Osteoblast (primary cell): ENCODE measurements at regions not wholly inside any gene's neighbourhood (a gene's known extent, or its start where the extent isn't known, plus 50 kb on each side); places are given as distances from the start of the nearest gene placed in this dataset.

Source experiments
- DNase-seq: peaks from one replicate; pipeline ENCODE4 v3.0.0; 2011; ENCODE audit warnings: low spot score, mixed read lengths; ENCODE audit not compliant: insufficient read length; ENCODE audit errors: missing footprints
- H2AFZ ChIP-seq: 2 replicates; pipeline ENCODE4 v1.6.0; 2011; ENCODE audit warnings: mild to moderate bottlenecking, low read length
- H3K27ac ChIP-seq: 2 replicates; pipeline ENCODE4 v1.5.1; 2011; ENCODE audit warnings: mild to moderate bottlenecking, low read depth, low read length, moderate library complexity
- H3K27me3 ChIP-seq: 2 replicates; pipeline ENCODE4 v1.6.0; 2012; ENCODE audit warnings: mild to moderate bottlenecking, control low read depth, inconsistent platforms, low read length, moderate library complexity; ENCODE audit not compliant: insufficient read depth
- H3K36me3 ChIP-seq: 2 replicates; pipeline ENCODE4 v1.5.1; 2011; ENCODE audit warnings: mild to moderate bottlenecking, low read length, control low read depth, moderate library complexity; ENCODE audit not compliant: insufficient read depth
- H3K4me1 ChIP-seq: 2 replicates; pipeline ENCODE4 v1.5.1; 2011; ENCODE audit warnings: mild to moderate bottlenecking, low read length, control low read depth, moderate library complexity; ENCODE audit not compliant: insufficient read depth
- H3K4me2 ChIP-seq: 2 replicates; pipeline ENCODE4 v1.6.0; 2011; ENCODE audit warnings: mild to moderate bottlenecking, low read length; ENCODE audit not compliant: insufficient read depth
- H3K4me3 ChIP-seq: fragments of 200-600 bp; sonication (generic); 3 replicates; pipeline ENCODE4 v1.5.1; 2012; ENCODE audit warnings: mild to moderate bottlenecking, low read length, inconsistent platforms; ENCODE audit not compliant: insufficient read depth
- H3K79me2 ChIP-seq: 2 replicates; pipeline ENCODE4 v1.6.0; 2012; ENCODE audit warnings: mild to moderate bottlenecking, low read length, control low read depth, inconsistent platforms; ENCODE audit not compliant: insufficient read depth
- H3K9me3 ChIP-seq: 2 replicates; pipeline ENCODE4 v1.5.1; 2011; ENCODE audit warnings: low read depth, low read length, control low read depth
- H4K20me1 ChIP-seq: 2 replicates; pipeline ENCODE4 v1.6.0; 2012; ENCODE audit warnings: mild to moderate bottlenecking, low read length, control low read depth; ENCODE audit not compliant: insufficient read depth
- CTCF ChIP-seq: IDR thresholded peaks from 2 replicates; pipeline ENCODE4 v1.5.1; 2011; ENCODE audit warnings: mild to moderate bottlenecking, low read depth, low read length, moderate library complexity; ENCODE audit errors: extremely low read depth

GRCh38 chr14:98270201-98270600, 1001.8 kb downstream of the BCL11B start:
- H3K4me2 ChIP-seq: no peak overlapping the region
- no peak overlapping the region for H2AFZ ChIP-seq
- H3K4me3 ChIP-seq: no peak overlapping the region

GRCh38 chr14:98274596-98274995, 997.4 kb downstream of the BCL11B start:
- Histone ChIP-seq H3K27ac (no peak overlapping the region), H3K79me2 (no peaks in the 10 kb centered on the region), H3K9me3 (no peaks in the 10 kb centered on the region), H3K4me3 (no peak overlapping the region), H4K20me1 (no peaks in the 10 kb centered on the region), H3K4me1 (no peaks in the 10 kb centered on the region), H2AFZ (no peak overlapping the region), H3K4me2 (no peak overlapping the region), H3K27me3 (no peaks in the 10 kb centered on the region), H3K36me3 (no peaks in the 10 kb centered on the region)
- no peak for DNase-seq
- TF ChIP-seq CTCF: no peak

More at GRCh38 chr14:98270201-98270600, 1001.8 kb downstream of the BCL11B start:
- TF ChIP-seq CTCF: no peak
- Histone ChIP-seq H3K79me2 (no peaks in the 10 kb centered on the region), H3K27ac (no peak overlapping the region), H3K36me3 (no peaks in the 10 kb centered on the region), H3K9me3 (no peaks in the 10 kb centered on the region), H4K20me1 (no peaks in the 10 kb centered on the region), H3K4me1 (no peaks in the 10 kb centered on the region), H3K27me3 (no peaks in the 10 kb centered on the region)
- DNase-seq: no peak

GRCh38 chr14:98278800-98279199, 993.2 kb downstream of the BCL11B start:
- no peaks in the 10 kb centered on the region for H3K4me1 ChIP-seq
- H3K27me3 ChIP-seq: no peaks in the 10 kb centered on the region
- H3K27ac ChIP-seq: no peak overlapping the region
- H3K4me2 ChIP-seq: no peak overlapping the region
- H2AFZ ChIP-seq: no peak overlapping the region
- H4K20me1 ChIP-seq: no peaks in the 10 kb centered on the region
- TF ChIP-seq CTCF: no peak
- DNase-seq: no peak
- H3K36me3 ChIP-seq: no peaks in the 10 kb centered on the region
- H3K4me3 ChIP-seq: no peak overlapping the region
- no peaks in the 10 kb centered on the region for H3K79me2 ChIP-seq
- no peaks in the 10 kb centered on the region for H3K9me3 ChIP-seq

- H2AFZ ChIP-seq: no peak overlapping the region
- H3K27ac ChIP-seq: no peak overlapping the region
- no peaks in the 10 kb centered on the region for H3K4me1 ChIP-seq
- H3K4me3 ChIP-seq: no peak overlapping the region
- H3K27me3 ChIP-seq: no peaks in the 10 kb centered on the region
- TF ChIP-seq CTCF: no peak
- H3K79me2 ChIP-seq: no peaks in the 10 kb centered on the region
- DNase-seq: no peak
- no peak overlapping the region for H3K4me2 ChIP-seq
- H4K20me1 ChIP-seq: no peaks in the 10 kb centered on the region
- no peaks in the 10 kb centered on the region for H3K36me3 ChIP-seq
- H3K9me3 ChIP-seq: peaks cover 2% of the 10 kb centered on the region
These were observed 991.6 kb downstream of the BCL11B start for GRCh38 chr14:98280436-98280835.
